PC-9 (cell line): ENCODE measurements at regions not wholly inside any gene's neighbourhood (a gene's known extent, or its start where the extent isn't known, plus 50 kb on each side); places are given as distances from the start of the nearest gene placed in this dataset.

Source experiments
- CTCF ChIP-seq: fragments of 200-600 bp; sonication (generic); conservative IDR thresholded peaks from 2 replicates; pipeline ENCODE4 v1.6.1; 2017; ENCODE audit warnings: mixed run types, antibody characterized with exemption, mild to moderate bottlenecking, moderate library complexity
- EZH2 ChIP-seq: fragments of 200-600 bp; sonication (generic); IDR thresholded peaks from 2 replicates; pipeline ENCODE4 v1.8.0; 2017; ENCODE audit warnings: antibody characterized with exemption, low read depth

GRCh38 chr4:3663791-3664190 is 102.4 kb upstream of the ADRA2C start:
- no peak for TF ChIP-seq CTCF
- no peak for TF ChIP-seq EZH2
